ENCODE measurements at regions not wholly inside any gene's neighbourhood (a gene's known extent, or its start where the extent isn't known, plus 50 kb on each side); places are given as distances from the start of the nearest gene placed in this dataset.

DNA sequence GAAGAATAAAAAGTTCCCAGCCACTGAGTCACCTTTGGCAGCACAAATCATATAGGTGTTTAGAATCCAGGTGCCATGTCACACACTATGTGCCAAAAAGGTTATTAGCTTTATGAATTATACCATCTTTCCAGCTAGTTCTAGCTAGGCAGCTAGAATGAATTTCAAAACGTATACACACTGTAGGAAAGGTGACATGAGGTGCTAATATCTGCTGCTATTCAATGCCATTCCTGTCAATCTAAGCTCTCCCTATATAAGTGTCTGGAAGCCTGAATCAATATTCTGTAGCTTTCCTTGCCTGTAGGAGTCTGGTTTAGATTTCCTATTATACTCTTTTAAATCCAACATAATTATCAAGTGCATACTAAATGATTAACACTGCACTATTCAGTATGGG, 868.6 kb downstream of the GATA3 start:
- no peak for ATAC-seq
- no peak for TF ChIP-seq CSDC2 (CRISPR knock-in tag; IDR thresholded peaks at IDR 0.05)
- no peak for TF ChIP-seq RARB (CRISPR knock-in tag; IDR thresholded peaks at IDR 0.05)
- TF ChIP-seq SNAI2 (CRISPR knock-in tag; IDR thresholded peaks at IDR 0.05), result no peak
- no peak for TF ChIP-seq GLIS3 (CRISPR knock-in tag; IDR thresholded peaks at IDR 0.05)
- TF ChIP-seq ISL1 (CRISPR knock-in tag; IDR thresholded peaks at IDR 0.05), result no peak
- TF ChIP-seq POU6F1 (CRISPR knock-in tag; IDR thresholded peaks at IDR 0.05; ENCODE audit: borderline replicate concordance, low read depth), result no peak
- TF ChIP-seq TCF4 (CRISPR knock-in tag; IDR thresholded peaks at IDR 0.05; ENCODE audit: borderline replicate concordance), result no peak
- TF ChIP-seq ZNF8 (CRISPR knock-in tag; IDR thresholded peaks at IDR 0.05), result no peak

GRCh38 chr10:8927705-8928104, 873.2 kb downstream of the GATA3 start:
- no peak for ATAC-seq
- TF ChIP-seq BACH2 (CRISPR knock-in tag; IDR thresholded peaks at IDR 0.05; ENCODE audit: borderline replicate concordance) (no peak), ZC3H10 (CRISPR knock-in tag; IDR thresholded peaks at IDR 0.05) (no peak), SNAI2 (CRISPR knock-in tag; IDR thresholded peaks at IDR 0.05) (no peak), PPARA (CRISPR knock-in tag; IDR thresholded peaks at IDR 0.05; ENCODE audit: borderline replicate concordance) (no peak), ARNTL (CRISPR knock-in tag; IDR thresholded peaks at IDR 0.05; ENCODE audit: borderline replicate concordance, low read depth) (no peak), POU6F1 (CRISPR knock-in tag; IDR thresholded peaks at IDR 0.05; ENCODE audit: borderline replicate concordance, low read depth) (no peak), CSDC2 (CRISPR knock-in tag; IDR thresholded peaks at IDR 0.05) (no peak), TCF4 (CRISPR knock-in tag; IDR thresholded peaks at IDR 0.05; ENCODE audit: borderline replicate concordance) (no peak), ZFP3 (CRISPR knock-in tag; IDR thresholded peaks at IDR 0.05) (no peak), RARB (CRISPR knock-in tag; IDR thresholded peaks at IDR 0.05) (no peak), ISL1 (CRISPR knock-in tag; IDR thresholded peaks at IDR 0.05) (no peak), ZFP30 (CRISPR knock-in tag; IDR thresholded peaks at IDR 0.05) (no peak), ESRRG (CRISPR knock-in tag; IDR thresholded peaks at IDR 0.05) (no peak), TOX (CRISPR knock-in tag; IDR thresholded peaks at IDR 0.05; ENCODE audit: borderline replicate concordance) (no peak), GLIS3 (CRISPR knock-in tag; IDR thresholded peaks at IDR 0.05) (no peak), ZNF565 (CRISPR knock-in tag; conservative IDR thresholded peaks at IDR 0.05; ENCODE audit: low read depth) (no peak)
- TF ChIP-seq, protein P1, sequence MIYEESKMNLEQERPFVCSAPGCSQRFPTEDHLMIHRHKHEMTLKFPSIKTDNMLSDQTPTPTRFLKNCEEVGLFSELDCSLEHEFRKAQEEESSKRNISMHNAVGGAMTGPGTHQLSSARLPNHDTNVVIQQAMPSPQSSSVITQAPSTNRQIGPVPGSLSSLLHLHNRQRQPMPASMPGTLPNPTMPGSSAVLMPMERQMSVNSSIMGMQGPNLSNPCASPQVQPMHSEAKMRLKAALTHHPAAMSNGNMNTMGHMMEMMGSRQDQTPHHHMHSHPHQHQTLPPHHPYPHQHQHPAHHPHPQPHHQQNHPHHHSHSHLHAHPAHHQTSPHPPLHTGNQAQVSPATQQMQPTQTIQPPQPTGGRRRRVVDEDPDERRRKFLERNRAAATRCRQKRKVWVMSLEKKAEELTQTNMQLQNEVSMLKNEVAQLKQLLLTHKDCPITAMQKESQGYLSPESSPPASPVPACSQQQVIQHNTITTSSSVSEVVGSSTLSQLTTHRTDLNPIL (CRISPR knock-in tag; IDR thresholded peaks at IDR 0.05; ENCODE audit: low read depth), result no peak
- TF ChIP-seq, protein P2, sequence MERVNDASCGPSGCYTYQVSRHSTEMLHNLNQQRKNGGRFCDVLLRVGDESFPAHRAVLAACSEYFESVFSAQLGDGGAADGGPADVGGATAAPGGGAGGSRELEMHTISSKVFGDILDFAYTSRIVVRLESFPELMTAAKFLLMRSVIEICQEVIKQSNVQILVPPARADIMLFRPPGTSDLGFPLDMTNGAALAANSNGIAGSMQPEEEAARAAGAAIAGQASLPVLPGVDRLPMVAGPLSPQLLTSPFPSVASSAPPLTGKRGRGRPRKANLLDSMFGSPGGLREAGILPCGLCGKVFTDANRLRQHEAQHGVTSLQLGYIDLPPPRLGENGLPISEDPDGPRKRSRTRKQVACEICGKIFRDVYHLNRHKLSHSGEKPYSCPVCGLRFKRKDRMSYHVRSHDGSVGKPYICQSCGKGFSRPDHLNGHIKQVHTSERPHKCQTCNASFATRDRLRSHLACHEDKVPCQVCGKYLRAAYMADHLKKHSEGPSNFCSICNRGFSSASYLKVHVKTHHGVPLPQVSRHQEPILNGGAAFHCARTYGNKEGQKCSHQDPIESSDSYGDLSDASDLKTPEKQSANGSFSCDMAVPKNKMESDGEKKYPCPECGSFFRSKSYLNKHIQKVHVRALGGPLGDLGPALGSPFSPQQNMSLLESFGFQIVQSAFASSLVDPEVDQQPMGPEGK (CRISPR knock-in tag; IDR thresholded peaks at IDR 0.05; ENCODE audit: borderline replicate concordance), result no peak
- TF ChIP-seq, protein P3, sequence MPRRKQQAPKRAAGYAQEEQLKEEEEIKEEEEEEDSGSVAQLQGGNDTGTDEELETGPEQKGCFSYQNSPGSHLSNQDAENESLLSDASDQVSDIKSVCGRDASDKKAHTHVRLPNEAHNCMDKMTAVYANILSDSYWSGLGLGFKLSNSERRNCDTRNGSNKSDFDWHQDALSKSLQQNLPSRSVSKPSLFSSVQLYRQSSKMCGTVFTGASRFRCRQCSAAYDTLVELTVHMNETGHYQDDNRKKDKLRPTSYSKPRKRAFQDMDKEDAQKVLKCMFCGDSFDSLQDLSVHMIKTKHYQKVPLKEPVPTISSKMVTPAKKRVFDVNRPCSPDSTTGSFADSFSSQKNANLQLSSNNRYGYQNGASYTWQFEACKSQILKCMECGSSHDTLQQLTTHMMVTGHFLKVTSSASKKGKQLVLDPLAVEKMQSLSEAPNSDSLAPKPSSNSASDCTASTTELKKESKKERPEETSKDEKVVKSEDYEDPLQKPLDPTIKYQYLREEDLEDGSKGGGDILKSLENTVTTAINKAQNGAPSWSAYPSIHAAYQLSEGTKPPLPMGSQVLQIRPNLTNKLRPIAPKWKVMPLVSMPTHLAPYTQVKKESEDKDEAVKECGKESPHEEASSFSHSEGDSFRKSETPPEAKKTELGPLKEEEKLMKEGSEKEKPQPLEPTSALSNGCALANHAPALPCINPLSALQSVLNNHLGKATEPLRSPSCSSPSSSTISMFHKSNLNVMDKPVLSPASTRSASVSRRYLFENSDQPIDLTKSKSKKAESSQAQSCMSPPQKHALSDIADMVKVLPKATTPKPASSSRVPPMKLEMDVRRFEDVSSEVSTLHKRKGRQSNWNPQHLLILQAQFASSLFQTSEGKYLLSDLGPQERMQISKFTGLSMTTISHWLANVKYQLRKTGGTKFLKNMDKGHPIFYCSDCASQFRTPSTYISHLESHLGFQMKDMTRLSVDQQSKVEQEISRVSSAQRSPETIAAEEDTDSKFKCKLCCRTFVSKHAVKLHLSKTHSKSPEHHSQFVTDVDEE (CRISPR knock-in tag; IDR thresholded peaks at IDR 0.05), result no peak
- TF ChIP-seq, protein P4, sequence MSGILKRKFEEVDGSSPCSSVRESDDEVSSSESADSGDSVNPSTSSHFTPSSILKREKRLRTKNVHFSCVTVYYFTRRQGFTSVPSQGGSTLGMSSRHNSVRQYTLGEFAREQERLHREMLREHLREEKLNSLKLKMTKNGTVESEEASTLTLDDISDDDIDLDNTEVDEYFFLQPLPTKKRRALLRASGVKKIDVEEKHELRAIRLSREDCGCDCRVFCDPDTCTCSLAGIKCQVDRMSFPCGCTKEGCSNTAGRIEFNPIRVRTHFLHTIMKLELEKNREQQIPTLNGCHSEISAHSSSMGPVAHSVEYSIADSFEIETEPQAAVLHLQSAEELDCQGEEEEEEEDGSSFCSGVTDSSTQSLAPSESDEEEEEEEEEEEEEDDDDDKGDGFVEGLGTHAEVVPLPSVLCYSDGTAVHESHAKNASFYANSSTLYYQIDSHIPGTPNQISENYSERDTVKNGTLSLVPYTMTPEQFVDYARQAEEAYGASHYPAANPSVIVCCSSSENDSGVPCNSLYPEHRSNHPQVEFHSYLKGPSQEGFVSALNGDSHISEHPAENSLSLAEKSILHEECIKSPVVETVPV (CRISPR knock-in tag; IDR thresholded peaks at IDR 0.05), result no peak
